Liver (tissue), 8 donors: ENCODE measurements at regions not wholly inside any gene's neighbourhood (a gene's known extent, or its start where the extent isn't known, plus 50 kb on each side); places are given as distances from the start of the nearest gene placed in this dataset.

ENCODE experiments used
- DNase-seq: peaks from one replicate; pipeline ENCODE4 v3.0.0-alpha.2; 2017; ENCODE audit warnings: low spot score
- H3K27ac ChIP-seq, 2 donors: one replicate each; pipeline ENCODE4 v1.7.0; 2013; ENCODE audit warnings: inconsistent platforms in 2 of 2, low read length in 2 of 2, control low read depth in 1 of 2, low read depth in 1 of 2, mild to moderate bottlenecking in 1 of 2
- H3K27me3 ChIP-seq, 4 donors: one replicate each; pipeline versions ENCODE4 v1.6.1 to v1.7.0; 2013; ENCODE audit warnings: low read length in 3 of 4, inconsistent platforms in 1 of 4, mild to moderate bottlenecking in 1 of 4, moderate library complexity in 1 of 4; ENCODE audit not compliant: control insufficient read depth in 4 of 4, insufficient read depth in 4 of 4
- H3K36me3 ChIP-seq, 4 donors: one replicate each; pipeline versions ENCODE4 v1.6.1 to v1.7.0; 2013; ENCODE audit warnings: low read length in 3 of 4, mild to moderate bottlenecking in 3 of 4, low read depth in 1 of 4, moderate library complexity in 1 of 4; ENCODE audit not compliant: control insufficient read depth in 4 of 4, insufficient read depth in 3 of 4
- H3K4me1 ChIP-seq, 4 donors: one replicate each; pipeline versions ENCODE4 v1.6.1 to v1.7.0; 2013; ENCODE audit warnings: low read length in 3 of 4, mild to moderate bottlenecking in 3 of 4, moderate library complexity in 1 of 4; ENCODE audit not compliant: control insufficient read depth in 4 of 4, insufficient read depth in 4 of 4
- H3K4me3 ChIP-seq, 3 donors: one replicate each; pipeline versions ENCODE4 v1.6.1 to v1.7.0; 2013; ENCODE audit warnings: low read length in 3 of 3, control low read depth in 1 of 3, low read depth in 1 of 3, mild to moderate bottlenecking in 1 of 3
- H3K9ac ChIP-seq, 2 donors: one replicate each; pipeline ENCODE4 v1.7.0; 2013; ENCODE audit warnings: low read length in 2 of 2, mild to moderate bottlenecking in 2 of 2, moderate library complexity in 2 of 2, control low read depth in 1 of 2, low read depth in 1 of 2
- H3K9me3 ChIP-seq, 4 donors: one replicate each; pipeline versions ENCODE4 v1.6.1 to v1.7.0; 2013; ENCODE audit warnings: low read length in 3 of 4; ENCODE audit not compliant: control insufficient read depth in 4 of 4
- EGR1 ChIP-seq, 2 donors: IDR thresholded peaks; 2 replicates each; pipeline ENCODE4 v1.6.1; 2016 to 2018; ENCODE audit warnings: antibody characterized with exemption in 2 of 2, low read depth in 2 of 2
- FOXA1 ChIP-seq: IDR thresholded peaks from 2 replicates; pipeline ENCODE4 v1.6.1; 2016; ENCODE audit warnings: antibody characterized with exemption
- FOXA2 ChIP-seq: IDR thresholded peaks from 2 replicates; pipeline ENCODE4 v1.6.1; 2016; ENCODE audit warnings: antibody characterized with exemption
- GABPA ChIP-seq, 2 donors: IDR thresholded peaks in 1 of 2; conservative IDR thresholded peaks in 1 of 2; 2 replicates each; pipeline ENCODE4 v1.6.1; 2016; ENCODE audit warnings: antibody characterized with exemption in 2 of 2, mild to moderate bottlenecking in 1 of 2, moderate library complexity in 1 of 2
- HNF4A ChIP-seq, 2 donors: conservative IDR thresholded peaks; 2 replicates each; pipeline ENCODE4 v1.6.1; 2016; ENCODE audit warnings: antibody characterized with exemption in 2 of 2, mild to moderate bottlenecking in 2 of 2
- HNF4G ChIP-seq: IDR thresholded peaks from 2 replicates; pipeline ENCODE4 v1.6.1; 2016; ENCODE audit warnings: antibody characterized with exemption
- JUND ChIP-seq, 2 donors: IDR thresholded peaks; 2 replicates each; pipeline ENCODE4 v1.6.1; 2016; ENCODE audit warnings: antibody characterized with exemption in 2 of 2
- NR2F2 ChIP-seq: IDR thresholded peaks from 2 replicates; pipeline ENCODE4 v1.6.1; 2016; ENCODE audit warnings: antibody characterized with exemption
- RXRA ChIP-seq, 2 donors: IDR thresholded peaks; 2 replicates each; pipeline ENCODE4 v1.6.1; 2017 to 2018; ENCODE audit warnings: antibody characterized with exemption in 2 of 2, mild to moderate bottlenecking in 1 of 2
- SP1 ChIP-seq: IDR thresholded peaks from 2 replicates; pipeline ENCODE4 v1.6.1; 2018; ENCODE audit warnings: antibody characterized with exemption, mild to moderate bottlenecking
- TAF1 ChIP-seq: conservative IDR thresholded peaks from 2 replicates; pipeline ENCODE4 v1.6.1; 2016; ENCODE audit warnings: antibody characterized with exemption, mild to moderate bottlenecking
- YY1 ChIP-seq: IDR thresholded peaks from 2 replicates; pipeline ENCODE4 v1.6.1; 2016; ENCODE audit warnings: antibody characterized with exemption, mild to moderate bottlenecking
- WGBS: extraction: QIAGEN DNeasy Blood & Tissue Kit; methylation state at CpG from one replicate; pipeline ENCODE4 v1.1.7; 2013; 5-methylcytosine and 5-hydroxymethylcytosine counted together
- TF ChIP-seq, protein P1 (sequence below): fragments of 150-350 bp; IDR thresholded peaks from 2 replicates; pipeline ENCODE4 v1.5.1; 2017; ENCODE audit warnings: improper control_type of control experiment, low read depth, low read length; ENCODE audit not compliant: missing input control
- TF ChIP-seq, protein P2 (sequence below): IDR thresholded peaks from 2 replicates; pipeline ENCODE4 v1.6.1; 2016; ENCODE audit warnings: antibody characterized with exemption
- TF ChIP-seq, protein P3 (sequence below): IDR thresholded peaks from 2 replicates; pipeline ENCODE4 v1.6.1; 2016; ENCODE audit warnings: antibody characterized with exemption
- TF ChIP-seq, protein P4 (sequence below): IDR thresholded peaks from 2 replicates; pipeline ENCODE4 v1.6.1; 2016; ENCODE audit warnings: antibody characterized with exemption, mild to moderate bottlenecking
- donor health status: healthy.
- donor health status: healthy.
- donor health status: healthy.
- donor health status: healthy.
- donor health status: healthy.

DNA sequence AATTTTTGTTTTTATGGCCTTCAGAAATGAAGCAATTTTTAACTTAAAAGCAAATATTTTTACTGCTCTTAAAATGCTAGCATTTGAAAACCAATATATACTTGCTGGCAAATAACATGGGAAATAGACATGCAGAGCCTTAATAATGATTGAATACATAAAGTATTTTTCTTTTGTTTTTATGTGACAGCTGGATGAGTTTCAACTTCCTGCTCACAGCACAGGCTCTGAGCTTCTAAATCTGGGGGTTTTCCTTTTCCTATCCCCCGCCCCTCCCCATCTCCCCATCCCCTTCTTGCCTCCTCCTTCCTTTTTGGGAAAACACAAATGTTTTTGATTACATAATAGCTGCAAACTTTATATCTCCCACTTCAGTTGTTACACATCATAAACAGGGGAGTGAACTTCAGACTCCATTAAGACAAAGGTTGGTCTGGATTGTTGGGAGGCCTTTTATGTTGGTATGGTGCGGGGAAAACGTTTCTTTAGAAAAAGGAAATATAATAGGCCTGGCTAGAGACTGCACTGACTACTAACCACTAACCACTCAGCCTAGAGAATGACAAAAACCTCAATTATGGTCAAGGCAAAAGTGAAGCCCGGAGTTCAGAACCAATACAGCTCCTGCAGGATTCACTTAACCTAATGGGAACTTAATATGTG is 116.1 kb upstream of the GORAB start:
- Histone ChIP-seq H3K4me3 (no peak overlapping the region), H3K27me3 (no peaks in the 10 kb centered on the region), H3K9ac (no peak overlapping the region), H3K36me3 (no peaks in the 10 kb centered on the region), H3K4me1 (no peaks in the 10 kb centered on the region), H3K9me3 (no peaks in the 10 kb centered on the region), H3K27ac (no peak overlapping the region)
- no peak for TF ChIP-seq HNF4G
- no peak for TF ChIP-seq NR2F2
- TF ChIP-seq SP1: no peak
- TF ChIP-seq YY1: no peak
- no peak for TF ChIP-seq EGR1 (IDR thresholded peaks at IDR 0.05; ENCODE audit: low read depth in 2 of 2)
- TF ChIP-seq, protein P1, sequence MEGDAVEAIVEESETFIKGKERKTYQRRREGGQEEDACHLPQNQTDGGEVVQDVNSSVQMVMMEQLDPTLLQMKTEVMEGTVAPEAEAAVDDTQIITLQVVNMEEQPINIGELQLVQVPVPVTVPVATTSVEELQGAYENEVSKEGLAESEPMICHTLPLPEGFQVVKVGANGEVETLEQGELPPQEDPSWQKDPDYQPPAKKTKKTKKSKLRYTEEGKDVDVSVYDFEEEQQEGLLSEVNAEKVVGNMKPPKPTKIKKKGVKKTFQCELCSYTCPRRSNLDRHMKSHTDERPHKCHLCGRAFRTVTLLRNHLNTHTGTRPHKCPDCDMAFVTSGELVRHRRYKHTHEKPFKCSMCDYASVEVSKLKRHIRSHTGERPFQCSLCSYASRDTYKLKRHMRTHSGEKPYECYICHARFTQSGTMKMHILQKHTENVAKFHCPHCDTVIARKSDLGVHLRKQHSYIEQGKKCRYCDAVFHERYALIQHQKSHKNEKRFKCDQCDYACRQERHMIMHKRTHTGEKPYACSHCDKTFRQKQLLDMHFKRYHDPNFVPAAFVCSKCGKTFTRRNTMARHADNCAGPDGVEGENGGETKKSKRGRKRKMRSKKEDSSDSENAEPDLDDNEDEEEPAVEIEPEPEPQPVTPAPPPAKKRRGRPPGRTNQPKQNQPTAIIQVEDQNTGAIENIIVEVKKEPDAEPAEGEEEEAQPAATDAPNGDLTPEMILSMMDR: no peak
- no peak for TF ChIP-seq FOXA2
- no peak for TF ChIP-seq JUND (IDR thresholded peaks at IDR 0.05)
- no peak for TF ChIP-seq FOXA1
- TF ChIP-seq HNF4A (conservative IDR thresholded peaks at IDR 0.05): no peak
- TF ChIP-seq, protein P2, sequence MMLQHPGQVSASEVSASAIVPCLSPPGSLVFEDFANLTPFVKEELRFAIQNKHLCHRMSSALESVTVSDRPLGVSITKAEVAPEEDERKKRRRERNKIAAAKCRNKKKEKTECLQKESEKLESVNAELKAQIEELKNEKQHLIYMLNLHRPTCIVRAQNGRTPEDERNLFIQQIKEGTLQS: no peak
- TF ChIP-seq, protein P3, sequence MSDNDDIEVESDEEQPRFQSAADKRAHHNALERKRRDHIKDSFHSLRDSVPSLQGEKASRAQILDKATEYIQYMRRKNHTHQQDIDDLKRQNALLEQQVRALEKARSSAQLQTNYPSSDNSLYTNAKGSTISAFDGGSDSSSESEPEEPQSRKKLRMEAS: no peak
- no peak for TF ChIP-seq TAF1
- TF ChIP-seq GABPA (IDR thresholded peaks at IDR 0.05 in 1 of 2, conservative IDR thresholded peaks at IDR 0.05 in 1 of 2): no peak
- no peak for TF ChIP-seq RXRA (IDR thresholded peaks at IDR 0.05)
- TF ChIP-seq, protein P4, sequence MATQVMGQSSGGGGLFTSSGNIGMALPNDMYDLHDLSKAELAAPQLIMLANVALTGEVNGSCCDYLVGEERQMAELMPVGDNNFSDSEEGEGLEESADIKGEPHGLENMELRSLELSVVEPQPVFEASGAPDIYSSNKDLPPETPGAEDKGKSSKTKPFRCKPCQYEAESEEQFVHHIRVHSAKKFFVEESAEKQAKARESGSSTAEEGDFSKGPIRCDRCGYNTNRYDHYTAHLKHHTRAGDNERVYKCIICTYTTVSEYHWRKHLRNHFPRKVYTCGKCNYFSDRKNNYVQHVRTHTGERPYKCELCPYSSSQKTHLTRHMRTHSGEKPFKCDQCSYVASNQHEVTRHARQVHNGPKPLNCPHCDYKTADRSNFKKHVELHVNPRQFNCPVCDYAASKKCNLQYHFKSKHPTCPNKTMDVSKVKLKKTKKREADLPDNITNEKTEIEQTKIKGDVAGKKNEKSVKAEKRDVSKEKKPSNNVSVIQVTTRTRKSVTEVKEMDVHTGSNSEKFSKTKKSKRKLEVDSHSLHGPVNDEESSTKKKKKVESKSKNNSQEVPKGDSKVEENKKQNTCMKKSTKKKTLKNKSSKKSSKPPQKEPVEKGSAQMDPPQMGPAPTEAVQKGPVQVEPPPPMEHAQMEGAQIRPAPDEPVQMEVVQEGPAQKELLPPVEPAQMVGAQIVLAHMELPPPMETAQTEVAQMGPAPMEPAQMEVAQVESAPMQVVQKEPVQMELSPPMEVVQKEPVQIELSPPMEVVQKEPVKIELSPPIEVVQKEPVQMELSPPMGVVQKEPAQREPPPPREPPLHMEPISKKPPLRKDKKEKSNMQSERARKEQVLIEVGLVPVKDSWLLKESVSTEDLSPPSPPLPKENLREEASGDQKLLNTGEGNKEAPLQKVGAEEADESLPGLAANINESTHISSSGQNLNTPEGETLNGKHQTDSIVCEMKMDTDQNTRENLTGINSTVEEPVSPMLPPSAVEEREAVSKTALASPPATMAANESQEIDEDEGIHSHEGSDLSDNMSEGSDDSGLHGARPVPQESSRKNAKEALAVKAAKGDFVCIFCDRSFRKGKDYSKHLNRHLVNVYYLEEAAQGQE: no peak
- WGBS: 46% methylated on average over 4 of the region's 4 CpGs
- no peak for DNase-seq

DNA sequence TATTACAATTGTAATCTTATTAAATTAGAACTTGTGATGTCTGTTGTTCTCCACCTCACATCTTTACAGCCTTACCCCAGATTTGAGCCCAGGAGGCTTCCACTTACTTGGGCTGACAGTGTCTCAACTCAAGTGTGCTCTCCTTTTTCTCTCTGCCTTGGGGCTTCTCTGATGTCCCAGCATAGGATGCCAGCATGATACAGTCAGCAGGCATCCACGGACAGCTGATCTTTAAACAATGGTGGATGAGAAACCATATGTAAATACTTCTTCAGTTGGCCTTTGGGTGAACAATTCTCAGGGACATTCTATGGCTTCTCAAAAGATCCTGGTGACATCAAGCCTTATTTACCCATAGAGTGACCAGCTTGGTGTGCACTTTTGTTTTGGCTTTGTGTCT is 107.6 kb upstream of the GORAB start:
- TF ChIP-seq, protein P3: no peak
- no peak for TF ChIP-seq GABPA (IDR thresholded peaks at IDR 0.05 in 1 of 2, conservative IDR thresholded peaks at IDR 0.05 in 1 of 2)
- Histone ChIP-seq H3K9ac (no peak overlapping the region), H3K36me3 (no peaks in the 10 kb centered on the region), H3K27ac (no peak overlapping the region), H3K4me1 (no peaks in the 10 kb centered on the region), H3K4me3 (no peak overlapping the region), H3K9me3 (no peaks in the 10 kb centered on the region), H3K27me3 (no peaks in the 10 kb centered on the region)
- WGBS: 54% methylated on average over 1 of the region's 1 CpG
- DNase-seq: no peak
